ENCODE measurements at regions not wholly inside any gene's neighbourhood (a gene's known extent, or its start where the extent isn't known, plus 50 kb on each side); places are given as distances from the start of the nearest gene placed in this dataset.
A peak's percentile ranks its signal among the peaks of the same experiment; 100 is the strongest.
"Not testable (repeated sequence)": the region's sequence is repeated elsewhere in the genome, so short reads cannot be mapped to it uniquely, and the experiment has no call there.

DNA sequence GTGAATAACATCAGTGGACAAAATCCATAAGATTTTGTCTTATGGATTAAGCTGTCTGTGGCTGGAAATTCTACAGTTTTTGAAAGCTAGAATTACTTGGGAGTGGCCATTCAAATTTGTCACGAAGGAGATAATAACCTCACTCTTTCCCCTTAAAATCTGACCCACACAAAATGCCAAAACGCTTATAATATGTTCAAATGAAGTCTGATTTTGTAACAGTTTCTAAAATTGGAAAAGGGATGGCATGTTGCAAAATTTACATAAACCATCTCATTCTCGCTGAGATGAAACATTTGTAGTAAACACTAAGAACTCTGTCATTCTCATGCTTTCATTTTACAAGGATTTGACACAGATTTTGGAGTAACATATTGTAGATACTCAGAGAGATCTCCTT, 112.7 kb downstream of the GJA1 start:
- DNase-seq (ENCODE audit: low read depth) = no peak

DNA sequence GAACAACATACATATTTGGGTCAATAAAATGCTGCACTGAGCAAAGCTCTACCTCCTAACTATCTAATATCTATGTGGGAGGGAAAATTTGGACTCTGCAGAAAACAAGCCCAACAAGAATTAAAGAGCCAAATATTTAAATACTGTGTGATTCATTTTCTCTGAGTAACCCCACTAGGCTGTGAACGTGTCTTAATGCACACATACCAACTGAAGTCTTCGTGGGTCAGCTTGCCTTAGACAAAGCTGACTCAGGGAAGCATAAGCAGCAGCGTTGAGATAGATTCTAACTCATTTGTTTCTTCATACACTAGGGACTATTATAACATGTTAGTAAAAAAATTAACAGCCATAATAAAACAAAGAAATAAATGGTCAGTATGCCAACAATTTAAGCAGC, 114.3 kb downstream of the GJA1 start:
- peak; percentile 76 for DNase-seq (ENCODE audit: low read depth)

DNA sequence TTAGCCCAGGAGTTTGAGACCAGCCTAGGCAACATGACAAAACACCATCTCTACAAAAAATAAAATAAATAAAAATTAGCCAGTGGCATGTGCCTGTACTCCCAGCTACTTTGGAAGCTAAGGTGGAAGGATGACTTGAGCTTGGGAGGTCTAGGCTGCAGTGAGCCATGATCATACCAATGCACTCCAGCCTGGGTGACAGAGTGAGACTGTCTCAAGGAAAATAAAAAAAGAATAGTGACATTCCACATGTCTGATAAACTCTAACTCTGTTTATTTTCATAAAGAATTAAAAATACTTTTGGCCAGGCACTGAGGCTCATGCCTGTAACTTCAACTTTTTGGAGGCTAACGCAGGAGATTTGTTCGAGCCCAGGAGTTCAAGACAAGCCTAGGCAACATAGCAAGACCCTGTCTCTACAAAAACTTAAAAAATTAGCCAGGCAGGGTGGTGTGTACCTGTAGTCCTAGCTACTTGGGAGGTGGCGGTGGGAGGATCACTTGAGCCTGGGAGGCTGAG, 115.1 kb downstream of the GJA1 start:
- DNase-seq (ENCODE audit: low read depth) = no peak

DNA sequence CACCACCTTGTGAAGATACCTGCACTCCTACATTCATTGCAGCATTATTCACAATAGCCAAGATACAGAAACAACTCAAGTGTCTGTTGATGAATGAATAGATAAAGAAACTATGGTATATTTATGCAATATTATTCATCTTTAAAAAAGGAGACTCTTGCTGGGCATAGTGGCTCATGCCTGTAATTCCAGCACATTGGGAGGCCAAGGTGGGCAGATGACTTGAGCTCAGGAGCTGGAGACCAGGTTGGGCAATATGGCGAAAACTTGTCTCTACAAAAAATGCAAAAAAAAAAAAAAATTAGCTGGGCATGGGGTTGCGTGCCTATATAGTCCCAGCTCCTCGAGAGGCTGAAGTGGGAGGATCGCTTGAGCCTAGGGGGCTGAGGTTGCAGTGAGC, 119.8 kb downstream of the GJA1 start:
- DNase-seq (ENCODE audit: low read depth) = no peak

DNA sequence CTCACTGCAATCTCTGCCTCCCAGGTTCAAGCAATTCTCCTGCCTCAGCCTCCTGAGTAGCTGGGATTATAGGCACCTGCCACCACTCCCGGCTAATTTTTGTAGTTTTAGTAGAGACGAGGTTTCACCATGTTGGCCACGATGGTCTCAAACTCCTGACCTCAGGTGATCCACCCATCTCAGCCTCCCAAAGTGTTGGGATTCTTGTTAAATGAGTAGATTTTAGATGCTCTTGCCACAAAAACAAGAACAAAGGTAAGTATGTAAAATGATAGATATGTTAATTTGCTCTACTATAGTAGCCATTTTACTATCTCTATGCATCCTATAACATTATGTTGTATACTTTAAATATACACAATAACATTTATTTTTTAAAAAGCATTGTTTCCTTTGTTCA, 120.7 kb downstream of the GJA1 start:
- not testable (repeated sequence) for DNase-seq (ENCODE audit: low read depth)

DNA sequence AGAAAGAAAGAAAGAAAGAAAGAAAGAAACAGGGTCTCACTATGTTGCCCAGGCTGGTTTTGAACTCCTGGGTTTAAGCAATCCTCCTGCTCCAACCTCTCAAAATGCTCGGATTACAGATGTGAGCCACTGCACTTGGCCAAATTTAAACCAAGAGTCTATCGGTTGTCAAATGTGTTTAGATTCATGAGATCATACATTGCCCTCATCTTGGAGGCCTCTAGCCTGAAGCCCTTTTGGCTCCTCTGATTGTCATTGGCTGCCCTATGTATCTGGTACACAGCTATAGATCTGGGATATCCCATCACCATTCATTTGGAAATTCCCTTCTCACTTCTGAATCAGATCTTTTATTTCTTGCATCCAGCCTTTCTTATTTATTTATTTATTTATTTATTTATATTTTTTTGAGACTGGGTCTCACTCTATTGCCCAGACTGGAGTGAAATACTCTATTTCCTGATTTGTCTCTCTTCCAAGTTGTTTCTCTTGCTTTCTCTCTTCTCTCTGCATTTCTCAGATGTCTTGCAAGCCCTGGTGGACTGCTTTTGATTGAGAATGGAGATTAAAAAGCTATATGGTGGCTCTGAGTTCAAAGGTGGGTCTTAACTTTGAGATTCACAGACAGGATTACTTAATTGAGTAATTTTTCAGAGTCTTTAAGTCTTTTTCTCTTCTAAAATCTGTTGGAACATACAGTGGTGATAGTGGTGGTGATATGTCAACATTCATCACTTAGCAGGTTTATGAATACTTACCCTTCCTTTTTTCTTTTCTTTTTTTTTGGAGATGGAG, 121.9 kb downstream of the GJA1 start:
- no peak for DNase-seq (ENCODE audit: low read depth)

DNA sequence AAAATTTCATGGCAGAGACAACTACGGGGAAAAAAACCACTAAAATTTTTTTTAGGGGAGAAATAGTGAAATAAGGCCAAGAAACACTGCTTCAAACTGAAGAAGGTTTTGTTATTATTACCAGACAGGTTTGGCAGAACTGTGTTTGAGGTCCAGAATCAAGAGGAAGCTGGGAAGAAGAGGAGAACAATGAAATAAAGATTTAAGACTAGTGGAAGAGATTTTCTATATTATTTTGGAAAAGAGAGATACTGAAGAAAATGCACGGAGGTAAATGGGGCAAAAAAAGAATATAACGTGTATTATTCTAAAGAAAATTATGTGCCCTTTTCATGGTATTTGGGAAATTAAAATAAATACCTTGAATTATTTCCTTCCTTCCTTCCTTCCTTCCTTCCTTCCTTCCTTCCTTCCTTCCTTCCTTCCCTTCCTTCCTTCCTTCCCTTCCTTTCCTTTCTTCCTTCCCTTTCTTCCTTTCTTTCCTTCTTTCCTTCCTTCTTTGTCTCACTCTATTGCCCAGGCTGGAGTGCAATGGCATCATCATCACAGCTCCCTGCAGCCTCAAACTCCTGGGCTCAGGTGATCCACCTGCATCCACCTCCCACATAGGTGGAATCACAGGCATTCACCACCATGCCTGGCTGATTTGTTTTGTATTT, 124.3 kb downstream of the GJA1 start:
- no peak for DNase-seq (ENCODE audit: low read depth)

DNA sequence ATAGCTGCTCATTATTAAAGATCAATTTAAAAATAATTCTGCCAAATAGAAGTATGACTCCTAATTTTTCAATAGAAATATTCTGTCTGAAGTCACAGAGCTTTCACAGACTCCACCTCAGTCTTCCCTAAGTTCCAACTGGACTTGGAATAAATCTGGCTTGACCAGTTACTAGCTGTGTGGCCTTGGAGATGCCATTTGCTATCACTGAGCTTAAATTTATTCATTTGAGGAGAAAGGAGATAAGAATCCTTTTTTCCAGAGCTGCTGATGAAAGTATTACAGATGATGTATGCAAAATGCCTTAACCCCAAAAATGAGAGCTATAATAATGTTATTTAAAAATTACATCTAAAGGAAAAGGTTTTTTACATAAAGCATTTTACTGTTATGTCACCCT, 125.0 kb downstream of the GJA1 start:
- DNase-seq (ENCODE audit: low read depth) = no peak

DNA sequence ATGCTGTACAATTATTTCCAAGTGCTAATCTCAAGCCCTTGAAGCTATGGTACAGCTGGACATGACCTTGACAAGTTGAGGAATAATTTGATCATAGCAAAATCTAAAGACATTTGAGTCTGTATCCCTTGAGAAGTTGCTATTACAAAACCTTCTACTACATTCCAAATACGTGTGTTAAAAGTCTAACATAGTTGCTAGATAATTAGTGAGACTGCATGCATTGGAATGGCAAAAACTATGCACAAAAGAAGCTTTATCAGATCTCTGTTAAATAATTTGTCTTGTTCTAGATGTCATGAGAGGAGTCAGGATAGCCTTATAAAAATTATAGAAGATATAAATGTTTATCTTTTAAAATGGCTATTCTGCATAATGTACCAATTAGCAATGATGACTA, 127.8 kb downstream of the GJA1 start:
- DNase-seq (ENCODE audit: low read depth) = no peak

DNA sequence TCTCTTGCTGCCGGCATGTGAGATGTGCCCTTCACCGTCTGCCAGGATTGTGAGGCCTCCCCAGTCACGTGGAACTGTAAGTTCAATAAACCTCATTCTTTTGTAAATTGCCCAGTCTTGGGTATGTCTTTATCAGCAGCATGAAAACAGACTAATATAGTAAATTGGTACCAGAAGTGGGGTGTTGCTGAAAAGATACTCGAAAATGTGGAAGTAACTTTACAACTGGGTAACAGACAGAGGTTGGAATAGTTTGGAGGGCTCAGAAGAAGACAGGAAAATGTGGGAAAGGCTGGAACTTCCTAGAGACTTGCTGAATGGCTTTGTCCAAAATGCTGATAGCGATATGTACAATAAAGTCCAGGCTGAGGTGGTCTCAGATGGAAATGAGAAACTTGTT, 129.1 kb downstream of the GJA1 start:
- not testable (repeated sequence) for DNase-seq (ENCODE audit: low read depth)

DNA sequence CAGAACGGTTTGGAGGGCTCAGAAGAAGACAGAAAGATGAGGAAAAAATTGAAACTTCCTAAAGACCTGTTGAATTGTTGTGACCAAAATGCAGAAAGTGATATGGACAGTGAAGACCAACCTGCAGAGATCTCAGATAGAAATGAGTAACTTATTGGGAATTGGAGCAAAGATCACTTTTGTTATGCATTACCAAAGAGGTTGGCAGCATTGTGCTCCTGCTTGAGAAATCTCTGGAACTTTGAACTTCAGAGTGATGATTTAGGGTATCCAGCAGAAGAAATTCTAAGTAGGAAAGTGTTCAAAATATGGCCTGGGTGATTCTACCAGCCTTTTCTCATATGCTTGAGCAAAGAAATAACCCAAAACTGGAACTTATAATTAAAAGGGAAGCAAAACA, 136.0 kb downstream of the GJA1 start:
- no peak for DNase-seq (ENCODE audit: low read depth)

DNA sequence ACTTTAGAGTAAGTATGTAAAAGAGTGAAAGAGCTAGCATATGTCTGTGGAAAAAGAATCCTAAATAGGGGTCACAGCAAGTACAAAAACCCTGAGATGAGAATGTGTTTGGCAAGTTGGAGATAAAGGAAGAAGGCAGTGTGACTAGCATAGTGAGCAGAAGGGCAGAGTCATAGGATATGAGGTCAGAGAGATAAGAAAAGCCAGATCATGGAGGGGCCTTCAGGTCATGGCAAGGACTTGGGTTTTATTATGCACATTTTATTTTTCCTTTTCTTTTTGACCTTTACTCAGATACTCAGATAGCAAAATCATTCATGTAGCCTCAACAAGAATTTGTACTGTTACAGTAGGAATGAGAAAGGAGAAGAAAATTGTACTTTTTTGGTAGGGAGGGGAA, 138.0 kb downstream of the GJA1 start:
- no peak for DNase-seq (ENCODE audit: low read depth)

DNA sequence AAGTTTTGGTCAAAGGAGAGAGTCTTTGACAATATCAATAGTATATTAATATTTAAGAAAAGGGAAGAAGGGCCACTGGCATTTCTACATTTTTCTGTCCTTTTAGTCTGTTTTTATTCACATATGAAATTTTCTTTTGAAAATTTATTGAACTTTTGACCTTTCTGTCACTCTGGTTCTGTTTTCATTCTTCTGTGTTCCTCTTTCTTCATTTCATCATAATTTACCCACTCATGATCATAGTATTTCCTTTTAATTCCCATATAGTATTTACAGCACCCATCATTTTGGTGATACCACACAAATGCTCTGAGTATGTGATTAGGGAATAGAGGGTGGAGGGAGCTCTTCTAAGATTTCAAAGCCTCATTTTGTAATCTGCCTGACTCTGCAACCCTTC, 142.8 kb downstream of the GJA1 start:
- no peak for DNase-seq (ENCODE audit: low read depth)

DNA sequence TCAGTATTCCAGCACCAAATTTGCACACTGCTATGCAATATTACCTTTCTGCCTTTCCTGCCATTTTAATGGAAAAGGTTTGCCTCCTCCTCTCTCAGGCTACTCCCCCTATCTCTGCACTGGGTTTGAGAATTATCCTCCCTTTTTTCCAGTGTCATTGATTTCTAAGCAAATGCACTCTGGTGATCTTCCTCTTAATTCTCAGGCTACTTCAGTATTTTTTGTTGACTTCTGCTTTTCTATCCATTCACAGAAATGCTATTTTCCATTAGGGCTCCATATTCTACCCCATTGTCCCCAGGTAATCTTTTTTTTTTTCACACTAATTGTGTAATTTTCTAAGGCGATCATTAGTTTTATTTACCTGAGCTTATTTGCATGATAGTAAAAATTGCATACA, 144.0 kb downstream of the GJA1 start:
- no peak for DNase-seq (ENCODE audit: low read depth)

DNA sequence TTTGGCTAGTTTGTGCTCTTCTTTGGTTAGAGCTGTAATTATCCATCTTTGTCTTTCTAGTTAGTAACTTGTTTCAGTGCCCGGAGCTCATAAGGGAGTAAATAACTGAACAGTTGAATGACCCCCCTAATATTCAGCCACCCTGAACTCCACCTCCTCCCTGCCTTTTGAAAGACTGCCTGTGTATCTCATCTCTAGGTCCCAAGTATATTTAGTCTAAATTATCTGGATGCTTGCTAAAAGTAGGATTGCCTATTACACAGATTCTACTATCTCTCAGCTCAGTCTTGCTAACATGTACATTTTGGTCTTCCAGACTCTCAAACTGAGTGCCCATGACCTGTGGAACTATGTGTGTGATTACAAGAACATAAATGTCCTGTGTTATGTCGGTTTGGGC, 145.9 kb downstream of the GJA1 start:
- no peak for DNase-seq (ENCODE audit: low read depth)

DNA sequence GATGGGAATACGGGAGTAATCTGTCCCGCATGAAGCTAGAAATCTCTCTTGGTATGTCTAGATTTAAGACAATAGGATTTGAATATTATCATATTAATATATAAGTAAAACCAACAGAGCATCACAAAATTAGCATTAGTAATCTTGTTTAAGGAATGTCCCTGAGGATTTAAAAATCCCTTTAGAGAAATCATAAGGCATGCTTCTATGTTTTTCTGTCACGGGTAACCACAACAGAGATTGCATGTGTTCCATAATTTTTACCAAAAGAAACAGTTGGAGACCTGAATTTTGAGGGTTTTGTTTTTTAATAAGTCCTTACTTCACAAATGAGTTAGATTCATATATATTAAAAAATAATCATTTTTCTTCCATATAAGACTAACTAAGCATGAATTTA, 146.8 kb downstream of the GJA1 start:
- DNase-seq (ENCODE audit: low read depth) = no peak

DNA sequence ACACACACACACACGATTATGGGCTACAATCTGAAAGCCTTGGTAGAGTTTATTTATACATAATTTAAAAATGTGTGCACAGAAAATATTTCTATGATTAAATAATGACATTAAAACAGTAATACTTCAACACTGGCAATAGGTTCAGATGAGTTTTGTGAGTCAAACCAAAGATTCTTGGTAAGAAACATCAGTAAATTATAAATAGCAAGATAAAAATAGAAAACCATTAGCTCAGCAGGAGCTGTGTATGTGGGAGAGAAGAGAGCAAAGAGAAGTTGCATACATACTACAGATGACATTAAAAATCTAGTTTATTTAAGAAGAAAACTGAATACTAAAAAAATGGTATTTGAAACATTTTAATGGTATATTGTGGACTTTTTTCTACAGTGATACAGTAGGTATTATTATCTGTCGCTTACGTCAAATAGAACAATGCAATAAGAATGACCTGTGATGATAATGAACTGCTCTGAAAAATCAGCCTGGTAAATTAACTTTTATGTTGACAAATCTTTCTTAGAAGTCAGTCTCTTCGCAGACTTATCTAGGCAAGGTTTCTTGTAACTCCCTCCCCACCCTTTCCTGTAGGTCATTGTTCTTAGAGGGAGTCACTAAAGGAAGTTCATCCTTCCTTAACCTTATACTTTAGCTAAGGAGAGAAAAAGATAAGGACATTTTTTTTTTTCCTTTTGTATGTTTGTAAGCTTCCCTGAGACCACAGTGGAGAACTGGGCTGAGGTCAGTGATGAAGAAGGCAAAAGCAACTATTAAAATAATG, 149.3 kb downstream of the GJA1 start:
- no peak for DNase-seq (ENCODE audit: low read depth)

DNA sequence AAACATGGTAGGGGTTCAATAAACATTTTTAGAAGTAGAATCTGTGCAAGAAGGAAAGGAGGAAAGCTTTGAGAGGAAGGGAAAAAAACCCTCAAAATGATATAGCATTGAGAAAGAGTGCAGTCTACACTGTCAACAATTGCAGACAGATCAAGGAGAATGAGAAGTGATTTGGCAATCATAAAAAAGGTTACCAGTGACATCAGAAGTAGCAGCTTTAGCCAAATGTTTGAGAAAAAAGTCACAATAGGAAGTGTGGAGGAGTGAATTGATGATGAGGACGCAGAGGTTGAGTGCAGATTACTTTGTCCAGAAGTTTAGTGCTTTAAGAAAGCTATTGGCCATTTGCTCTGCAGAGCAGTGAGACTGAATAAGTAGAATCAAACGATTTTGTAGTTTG, 155.0 kb downstream of the GJA1 start:
- DNase-seq (ENCODE audit: low read depth) = no peak

DNA sequence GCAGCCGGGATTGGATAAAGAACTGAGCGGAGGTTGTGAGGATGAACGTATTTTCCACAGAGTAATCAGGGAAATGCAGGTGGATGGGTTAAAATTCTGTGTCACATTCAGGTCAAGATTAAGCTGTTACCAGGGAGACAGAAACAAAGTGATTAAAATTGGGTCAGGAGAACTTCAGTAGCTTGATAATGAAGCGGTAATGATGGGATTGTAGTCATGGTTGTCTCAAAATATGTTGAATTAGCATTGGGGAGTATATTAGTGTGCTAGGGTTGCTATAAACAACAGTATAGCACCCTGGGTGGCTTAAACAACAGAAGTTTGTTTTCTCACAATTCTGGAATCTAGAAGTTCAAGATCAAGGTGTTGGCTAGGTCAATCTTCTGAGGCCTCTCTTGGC, 155.5 kb downstream of the GJA1 start:
- DNase-seq (ENCODE audit: low read depth) = no peak

DNA sequence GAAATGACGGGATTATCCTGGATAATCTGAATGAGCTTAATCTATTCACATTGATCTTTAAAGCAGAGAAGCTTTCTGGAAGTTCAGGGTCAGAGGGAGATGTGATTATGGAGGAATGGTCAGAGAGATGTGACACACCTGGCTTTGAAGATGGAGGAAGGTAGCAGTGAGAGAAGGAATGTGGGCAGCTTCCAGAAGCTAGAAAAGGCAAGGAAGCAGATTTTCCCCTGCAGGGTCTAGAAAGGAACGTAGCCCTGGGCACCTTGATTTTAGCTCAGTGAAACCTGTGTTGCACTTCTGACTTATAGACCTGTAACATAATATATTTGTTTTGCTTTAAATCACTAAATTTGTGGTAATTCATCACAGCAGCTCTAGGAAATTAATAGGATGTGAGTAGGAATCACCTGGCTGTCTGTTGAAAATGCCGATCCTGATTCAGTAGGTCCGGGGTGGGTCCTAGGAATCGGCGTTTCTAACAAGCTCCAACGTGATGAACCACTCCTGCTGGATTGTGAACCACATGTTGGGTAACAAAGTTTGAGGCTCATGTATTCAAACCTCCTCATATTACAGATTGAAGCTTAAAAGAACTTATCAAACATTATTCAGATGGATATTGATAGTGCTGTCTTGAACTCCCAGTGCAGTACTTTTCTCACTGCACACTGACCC, 157.0 kb downstream of the GJA1 start:
- DNase-seq (ENCODE audit: low read depth) = no peak

DNA sequence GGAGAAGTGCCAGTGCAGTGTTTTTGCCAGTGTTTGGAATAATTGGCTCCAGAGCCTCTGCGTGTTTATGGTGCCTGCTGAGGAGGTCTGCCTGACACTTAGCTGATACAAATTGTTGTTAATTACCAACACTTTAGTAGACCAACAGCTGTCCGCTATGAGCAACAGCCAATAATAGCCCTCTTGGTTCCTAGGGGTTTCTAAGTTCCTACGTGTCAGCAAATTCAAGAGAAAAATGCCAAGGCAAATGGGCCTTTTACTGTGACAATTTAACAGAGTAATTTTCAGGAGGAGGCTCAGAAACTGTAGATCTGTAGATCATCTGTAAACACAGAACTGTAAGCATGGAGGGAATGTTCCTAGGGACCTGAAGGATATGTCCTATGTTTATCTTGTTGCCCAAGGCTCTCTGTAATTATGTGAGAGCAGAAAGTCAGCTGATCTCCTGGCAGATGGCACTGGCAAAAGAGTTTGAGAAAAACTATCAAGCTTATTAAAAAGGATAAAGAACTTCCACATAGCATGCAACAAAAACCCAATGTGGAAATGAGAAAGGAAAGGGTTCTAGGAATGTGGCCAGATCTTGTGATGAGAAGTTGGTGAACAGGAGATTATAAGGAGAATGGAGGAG, 157.7 kb downstream of the GJA1 start:
- DNase-seq (ENCODE audit: low read depth) = no peak

DNA sequence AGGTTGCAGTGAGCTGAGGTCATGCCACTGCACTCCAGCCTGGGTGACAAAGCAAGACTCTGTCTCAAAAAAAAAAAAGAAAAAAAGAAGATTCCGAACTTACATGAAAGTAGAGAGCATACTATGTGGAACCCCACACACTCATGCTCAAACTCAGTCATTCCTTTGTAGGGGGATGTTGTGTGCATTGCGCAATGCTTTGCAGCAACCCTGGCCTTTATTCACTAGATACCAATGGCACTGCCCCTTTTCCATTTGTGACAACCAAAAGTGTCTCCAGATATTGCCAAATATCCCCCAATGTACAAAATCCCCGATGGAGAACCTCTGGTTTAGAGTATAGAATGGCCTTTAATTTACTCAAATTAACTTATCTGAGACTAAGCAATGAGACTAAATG, 158.6 kb downstream of the GJA1 start:
- DNase-seq (ENCODE audit: low read depth) = no peak

All from non-pigmented ciliary epithelial cell (primary cell).